HG03342 (cell line): ENCODE measurements at regions not wholly inside any gene's neighbourhood (a gene's known extent, or its start where the extent isn't known, plus 50 kb on each side); places are given as distances from the start of the nearest gene placed in this dataset.
"Not testable (repeated sequence)": the region's sequence is repeated elsewhere in the genome, so short reads cannot be mapped to it uniquely, and the experiment has no call there.

Experiments used
- ATAC-seq: cut with Tn5 transposase; IDR thresholded peaks from one replicate; pipeline ENCODE4 v1.9.1; 2021; ENCODE audit warnings: mild to moderate bottlenecking, moderate library complexity; ENCODE audit not compliant: unreplicated experiment

GRCh38 chr3:170814822-170815221 is 55.2 kb downstream of the RPL22L1 start:
- ATAC-seq = no peak

GRCh38 chr3:170813266-170813665 is 56.7 kb downstream of the RPL22L1 start:
- ATAC-seq = no peak

GRCh38 chr3:170811928-170812591 is 57.9 kb downstream of the RPL22L1 start:
- peak; percentile 85 for ATAC-seq

GRCh38 chr3:170811515-170811914 is 58.5 kb downstream of the RPL22L1 start:
- no peak for ATAC-seq

- ATAC-seq = no peak
These were observed 60.0 kb downstream of the RPL22L1 start for GRCh38 chr3:170809975-170810357.

GRCh38 chr3:170809007-170809974 is 60.7 kb downstream of the RPL22L1 start:
- no peak for ATAC-seq

- no peak for ATAC-seq
These were observed 62.0 kb downstream of the RPL22L1 start for GRCh38 chr3:170808041-170808440.

- ATAC-seq = no peak
These were observed 63.3 kb downstream of the RPL22L1 start for GRCh38 chr3:170806676-170807075.

- ATAC-seq = no peak
These were observed 63.9 kb downstream of the RPL22L1 start for GRCh38 chr3:170806141-170806540.

- not testable (repeated sequence) for ATAC-seq
These were observed 64.7 kb downstream of the RPL22L1 start for GRCh38 chr3:170805296-170805695.

- ATAC-seq = not testable (repeated sequence)
These were observed 65.4 kb downstream of the RPL22L1 start for GRCh38 chr3:170804634-170805033.

- no peak for ATAC-seq
These were observed 65.9 kb downstream of the RPL22L1 start for GRCh38 chr3:170804078-170804477.

- ATAC-seq = no peak
These were observed 67.5 kb downstream of the RPL22L1 start for GRCh38 chr3:170802164-170803151.

- ATAC-seq = no peak
These were observed 68.4 kb downstream of the RPL22L1 start for GRCh38 chr3:170801597-170801996.

- not testable (repeated sequence) for ATAC-seq
These were observed 69.7 kb downstream of the RPL22L1 start for GRCh38 chr3:170800275-170800674.

GRCh38 chr3:170799009-170799408 is 71.0 kb downstream of the RPL22L1 start:
- ATAC-seq = no peak

GRCh38 chr3:170797685-170798084 is 72.3 kb downstream of the RPL22L1 start:
- ATAC-seq = no peak

GRCh38 chr3:170792471-170792870 is 77.5 kb downstream of the RPL22L1 start:
- no peak for ATAC-seq

- ATAC-seq = no peak
These were observed 79.3 kb downstream of the RPL22L1 start for GRCh38 chr3:170790647-170791046.

GRCh38 chr3:170787464-170787863 is 82.5 kb downstream of the RPL22L1 start:
- no peak for ATAC-seq

GRCh38 chr3:170785454-170785853 is 84.5 kb downstream of the RPL22L1 start:
- no peak for ATAC-seq
